ENCODE measurements at regions not wholly inside any gene's neighbourhood (a gene's known extent, or its start where the extent isn't known, plus 50 kb on each side); places are given as distances from the start of the nearest gene placed in this dataset.
"Not testable (repeated sequence)": the region's sequence is repeated elsewhere in the genome, so short reads cannot be mapped to it uniquely, and the experiment has no call there.

DNA sequence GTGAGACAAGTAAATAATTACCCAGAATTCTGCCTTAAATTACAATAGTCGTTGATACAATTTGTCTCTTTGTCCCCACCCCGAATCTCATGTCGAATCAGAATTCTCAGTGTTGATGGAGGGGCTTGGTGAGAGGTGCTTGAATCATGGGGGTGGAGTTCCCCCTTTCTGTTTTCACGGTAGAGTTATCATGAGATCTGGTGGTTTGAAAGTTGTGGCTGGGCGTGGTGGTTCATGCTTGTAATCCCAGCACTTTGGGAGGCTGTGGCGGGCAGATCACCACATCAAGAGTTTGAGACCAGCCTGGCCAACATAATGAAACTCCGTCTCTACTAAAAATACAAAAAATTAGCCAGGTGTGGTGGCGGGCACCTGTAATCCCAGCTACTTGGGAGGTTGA is 75.0 kb upstream of the GNAQ start:
- not testable (repeated sequence) for TF ChIP-seq POLR2A, EP300 (IDR thresholded peaks at IDR 0.05)
- TF ChIP-seq, protein P1, sequence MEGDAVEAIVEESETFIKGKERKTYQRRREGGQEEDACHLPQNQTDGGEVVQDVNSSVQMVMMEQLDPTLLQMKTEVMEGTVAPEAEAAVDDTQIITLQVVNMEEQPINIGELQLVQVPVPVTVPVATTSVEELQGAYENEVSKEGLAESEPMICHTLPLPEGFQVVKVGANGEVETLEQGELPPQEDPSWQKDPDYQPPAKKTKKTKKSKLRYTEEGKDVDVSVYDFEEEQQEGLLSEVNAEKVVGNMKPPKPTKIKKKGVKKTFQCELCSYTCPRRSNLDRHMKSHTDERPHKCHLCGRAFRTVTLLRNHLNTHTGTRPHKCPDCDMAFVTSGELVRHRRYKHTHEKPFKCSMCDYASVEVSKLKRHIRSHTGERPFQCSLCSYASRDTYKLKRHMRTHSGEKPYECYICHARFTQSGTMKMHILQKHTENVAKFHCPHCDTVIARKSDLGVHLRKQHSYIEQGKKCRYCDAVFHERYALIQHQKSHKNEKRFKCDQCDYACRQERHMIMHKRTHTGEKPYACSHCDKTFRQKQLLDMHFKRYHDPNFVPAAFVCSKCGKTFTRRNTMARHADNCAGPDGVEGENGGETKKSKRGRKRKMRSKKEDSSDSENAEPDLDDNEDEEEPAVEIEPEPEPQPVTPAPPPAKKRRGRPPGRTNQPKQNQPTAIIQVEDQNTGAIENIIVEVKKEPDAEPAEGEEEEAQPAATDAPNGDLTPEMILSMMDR (IDR thresholded peaks at IDR 0.05): not testable (repeated sequence)

Measured in tibial nerve (tissue), 4 donors.